GM12878 (cell line): ENCODE measurements at regions not wholly inside any gene's neighbourhood (a gene's known extent, or its start where the extent isn't known, plus 50 kb on each side); places are given as distances from the start of the nearest gene placed in this dataset.

Experiments used
- CHD2 ChIP-seq: IDR thresholded peaks from 2 replicates; pipeline ENCODE4 v1.6.1; 2011; ENCODE audit warnings: low read depth, low read length, improper control_type of control experiment, borderline replicate concordance
- FOXM1 ChIP-seq: IDR thresholded peaks from 2 replicates; pipeline ENCODE4 v1.6.1; 2012; ENCODE audit warnings: low read depth, mild to moderate bottlenecking, inconsistent platforms, low read length, moderate library complexity
- IKZF2 ChIP-seq, 2 experiments: fragments of 450-650 bp; IDR thresholded peaks; 2 replicates each; pipeline ENCODE4 v1.6.1; 2017; ENCODE audit warnings: mild to moderate bottlenecking in 2 of 2, moderate library complexity in 2 of 2
- PKNOX1 ChIP-seq: fragments of 450-650 bp; IDR thresholded peaks from 2 replicates; pipeline ENCODE4 v1.6.1; 2016; ENCODE audit warnings: mild to moderate bottlenecking
- POLR2A ChIP-seq: IDR thresholded peaks from 2 replicates; pipeline ENCODE4 v1.6.1; 2011; ENCODE audit warnings: low read depth, mild to moderate bottlenecking, low read length
- PRDM15 ChIP-seq: fragments of 450-650 bp; formaldehyde crosslinking; IDR thresholded peaks from 2 replicates; pipeline ENCODE4 v1.4.0; 2020; ENCODE audit warnings: mild to moderate bottlenecking, moderate library complexity
- RAD51 ChIP-seq: fragments of 450-650 bp; IDR thresholded peaks from 2 replicates; pipeline ENCODE4 v1.6.1; 2016; ENCODE audit warnings: moderate library complexity, mild to moderate bottlenecking, inconsistent platforms
- SPI1 ChIP-seq: IDR thresholded peaks from 2 replicates; pipeline ENCODE4 v1.6.1; 2011; ENCODE audit warnings: low read depth, mild to moderate bottlenecking, low read length, moderate library complexity, borderline replicate concordance; ENCODE audit not compliant: insufficient read depth
- SRF ChIP-seq, 2 experiments: IDR thresholded peaks; 2 replicates each; pipeline ENCODE4 v1.6.1; 2011; ENCODE audit warnings: low read depth in 2 of 2, low read length in 2 of 2, mild to moderate bottlenecking in 1 of 2, moderate library complexity in 1 of 2
- TCF3 ChIP-seq: IDR thresholded peaks from 2 replicates; pipeline ENCODE4 v1.6.1; 2012; ENCODE audit warnings: low read depth, mild to moderate bottlenecking, low read length, borderline replicate concordance; ENCODE audit not compliant: insufficient read depth
- ZBTB40 ChIP-seq: fragments of 450-650 bp; IDR thresholded peaks from 2 replicates; pipeline ENCODE4 v1.6.1; 2016; ENCODE audit warnings: mild to moderate bottlenecking, moderate library complexity, borderline replicate concordance
- ZSCAN29 ChIP-seq: fragments of 450-650 bp; IDR thresholded peaks from 2 replicates; pipeline ENCODE4 v1.6.1; 2017; ENCODE audit warnings: mild to moderate bottlenecking, moderate library complexity

GRCh38 chr5:44511596-44511995, 122.4 kb upstream of the FGF10 start (continued):
- TF ChIP-seq PKNOX1 (no peak), POLR2A (no peak), ZBTB40 (no peak), RAD51 (no peak), SRF (IDR thresholded peaks at IDR 0.05; ENCODE audit: low read depth in 2 of 2, low read length in 2 of 2) (no peak), FOXM1 (no peak), CHD2 (no peak), SPI1 (no peak), ZSCAN29 (no peak), TCF3 (no peak), PRDM15 (no peak), IKZF2 (IDR thresholded peaks at IDR 0.05) (no peak)
- TF ChIP-seq, all 136 proteins: peak for 0
